DMS 273 (cell line): ENCODE measurements at regions not wholly inside any gene's neighbourhood (a gene's known extent, or its start where the extent isn't known, plus 50 kb on each side); places are given as distances from the start of the nearest gene placed in this dataset.
"Not testable (repeated sequence)": the region's sequence is repeated elsewhere in the genome, so short reads cannot be mapped to it uniquely, and the experiment has no call there.

Experiments used
- DNase-seq: peaks from one replicate; lab custom pipeline; 2025; ENCODE audit not compliant: unreplicated experiment; lab: John Stamatoyannopoulos, UW

DNA sequence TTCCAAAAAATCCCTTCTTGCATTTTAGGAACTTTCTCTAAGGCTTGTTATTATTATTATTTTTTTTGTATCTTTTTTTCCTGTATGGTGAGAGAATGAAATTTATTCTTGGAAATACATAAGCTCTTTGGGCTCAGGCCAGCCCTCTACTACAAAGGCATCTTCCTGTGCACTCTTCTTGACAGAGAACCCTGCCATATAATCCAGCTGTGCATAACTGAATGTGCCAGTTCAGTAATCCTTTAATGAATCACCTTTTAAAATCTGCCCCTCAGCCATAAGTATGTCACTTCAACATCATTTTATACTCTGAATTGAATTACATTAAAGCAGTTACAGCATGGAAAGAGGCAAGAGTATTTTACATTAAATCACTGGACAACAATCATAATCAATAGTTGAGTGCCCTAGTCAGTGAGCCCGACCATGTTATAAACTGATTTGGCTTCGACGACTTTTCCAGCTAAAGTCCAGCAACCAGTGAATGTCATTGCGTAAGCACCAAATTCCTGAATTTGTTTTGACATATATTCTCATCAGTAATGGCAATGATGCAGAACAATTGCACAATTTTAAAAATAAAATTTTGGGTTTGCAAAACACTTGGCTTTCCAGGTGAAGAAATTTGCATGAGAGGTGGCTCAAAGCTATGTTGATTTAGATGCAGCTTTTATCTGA is 59.2 kb upstream of the KCNK2 start:
- DNase-seq = no peak

DNA sequence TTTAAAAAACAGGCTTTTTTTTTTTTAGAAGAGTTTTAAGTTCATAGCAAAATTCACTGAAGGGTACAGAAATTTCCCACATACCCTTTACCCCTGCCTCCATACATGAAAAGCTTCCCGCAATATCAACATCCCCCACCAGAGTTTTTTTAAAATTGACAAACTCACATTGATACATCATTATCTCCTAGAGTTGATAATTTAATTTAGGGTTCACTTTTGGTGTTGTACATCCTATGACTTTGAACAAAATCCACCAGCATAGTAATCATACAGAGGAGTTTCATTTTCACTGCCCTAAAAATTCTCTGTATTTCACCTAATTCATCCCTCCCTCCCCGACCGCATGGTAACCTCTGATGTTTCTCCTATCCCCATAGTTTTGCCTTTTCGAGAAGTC is 53.6 kb upstream of the KCNK2 start:
- DNase-seq = no peak

DNA sequence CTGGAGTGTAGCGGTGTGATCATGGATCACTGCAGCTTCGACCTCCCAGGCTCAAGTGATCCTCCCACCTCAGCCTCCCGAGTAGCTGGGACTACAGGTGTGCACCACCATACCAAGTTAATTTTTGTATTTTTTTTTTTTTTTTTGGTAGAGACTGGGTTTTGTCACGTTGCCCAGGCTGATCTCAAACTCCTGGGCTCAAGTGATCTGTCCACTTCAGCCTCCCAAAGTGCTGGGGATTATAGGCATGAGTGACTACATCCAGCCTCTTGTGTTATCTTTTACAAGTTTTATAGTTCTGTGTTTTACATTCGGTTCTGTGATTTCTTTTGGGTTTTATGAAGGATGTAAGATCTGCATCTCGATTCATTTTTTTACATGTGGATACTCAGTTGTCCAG is 52.0 kb upstream of the KCNK2 start:
- DNase-seq = not testable (repeated sequence)

DNA sequence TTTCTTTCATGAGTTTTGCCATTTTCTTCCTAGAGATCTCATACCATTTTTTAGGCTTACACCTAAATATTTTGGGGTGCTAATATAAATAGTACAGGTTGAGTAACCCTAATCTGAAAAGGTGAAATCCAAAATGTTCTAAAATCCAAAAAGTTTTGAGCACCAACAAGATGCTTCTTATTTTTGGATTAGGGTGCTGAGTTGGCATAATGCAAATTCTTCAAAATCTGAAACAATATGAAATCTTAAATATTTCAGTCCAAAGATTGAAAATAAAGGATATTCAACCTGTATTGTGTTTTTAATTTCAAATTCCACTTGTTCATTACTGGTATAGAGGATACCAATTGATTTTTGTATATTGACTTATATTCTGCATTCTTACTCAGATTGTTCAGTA is 51.1 kb upstream of the KCNK2 start:
- DNase-seq = no peak
